ENCODE measurements at regions not wholly inside any gene's neighbourhood (a gene's known extent, or its start where the extent isn't known, plus 50 kb on each side); places are given as distances from the start of the nearest gene placed in this dataset.

- DNase-seq: no peak
Measured at GRCh38 chr5:135085936-135086725, 52.1 kb upstream of the PITX1 start.

- DNase-seq: no peak
Measured at GRCh38 chr5:135085133-135085935, 51.3 kb upstream of the PITX1 start.

Data from NCI-H1092 treated with DMSO at 0.1 percent for 48 hours (cell line).